Hematopoietic multipotent progenitor cell treated with erythropoietin and hydrocortisone succinate and interleukin-3 and kit ligand, for 15 days (in vitro differentiated cells): ENCODE measurements at regions not wholly inside any gene's neighbourhood (a gene's known extent, or its start where the extent isn't known, plus 50 kb on each side); places are given as distances from the start of the nearest gene placed in this dataset.
"Not testable (repeated sequence)": the region's sequence is repeated elsewhere in the genome, so short reads cannot be mapped to it uniquely, and the experiment has no call there.

Source experiments
- DNase-seq: peaks from one replicate; pipeline ENCODE4 v3.0.0-alpha.2; 2015; ENCODE audit warnings: low spot score

DNA sequence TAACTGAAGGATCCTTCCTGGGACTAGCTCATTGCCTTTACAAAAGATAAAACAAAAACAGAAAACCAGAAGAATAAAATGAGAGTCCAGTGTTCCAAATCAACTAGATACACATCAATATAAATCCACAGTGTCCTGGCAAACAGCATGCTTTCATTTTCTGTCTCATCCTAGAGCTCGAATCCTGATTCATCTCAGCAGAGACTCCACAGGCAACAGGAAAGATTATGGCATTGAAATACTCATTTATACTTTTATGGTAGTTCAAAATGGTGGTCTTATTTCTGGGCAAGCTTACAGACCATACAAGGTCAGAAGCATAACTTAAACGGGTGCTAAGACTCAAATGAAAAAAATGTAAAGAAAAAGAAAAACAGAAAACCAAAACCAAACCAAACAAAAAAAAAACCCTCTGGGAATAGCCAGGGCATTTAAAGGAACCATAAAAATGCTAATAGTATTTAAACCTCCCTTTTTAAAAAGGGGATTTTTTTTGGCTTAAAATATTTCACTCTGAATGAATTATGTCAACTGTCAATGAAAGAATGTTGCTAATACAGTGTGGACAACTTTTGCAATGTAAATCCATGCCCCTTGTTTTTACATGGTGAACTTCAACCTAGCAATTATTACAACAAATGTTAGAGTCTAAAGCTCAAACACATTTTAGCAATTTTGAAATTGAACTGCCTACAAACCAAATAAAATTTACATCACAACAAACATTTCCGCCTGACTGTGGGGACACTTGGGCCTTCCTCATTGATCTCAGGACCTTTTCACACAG is 57.9 kb downstream of the GPR101 start:
- no peak for DNase-seq

- DNase-seq: no peak
Observed at GRCh38 chrX:136967966-136968365, 65.8 kb downstream of the GPR101 start.

GRCh38 chrX:136963973-136964372 is 69.8 kb downstream of the GPR101 start:
- DNase-seq: no peak

GRCh38 chrX:136961594-136962135 is 72.1 kb downstream of the GPR101 start:
- no peak for DNase-seq

GRCh38 chrX:136954930-136955329 is 74.4 kb upstream of the RBMX start:
- DNase-seq: peak; percentile 2

- DNase-seq: peak; percentile 33
Observed at GRCh38 chrX:136953867-136954787, 73.6 kb upstream of the RBMX start.

- DNase-seq: no peak
Observed at GRCh38 chrX:136950211-136950610, 69.7 kb upstream of the RBMX start.

GRCh38 chrX:136941396-136942337 is 61.1 kb upstream of the RBMX start:
- no peak for DNase-seq

GRCh38 chrX:136936183-136936549 is 55.6 kb upstream of the RBMX start:
- DNase-seq: no peak

DNA sequence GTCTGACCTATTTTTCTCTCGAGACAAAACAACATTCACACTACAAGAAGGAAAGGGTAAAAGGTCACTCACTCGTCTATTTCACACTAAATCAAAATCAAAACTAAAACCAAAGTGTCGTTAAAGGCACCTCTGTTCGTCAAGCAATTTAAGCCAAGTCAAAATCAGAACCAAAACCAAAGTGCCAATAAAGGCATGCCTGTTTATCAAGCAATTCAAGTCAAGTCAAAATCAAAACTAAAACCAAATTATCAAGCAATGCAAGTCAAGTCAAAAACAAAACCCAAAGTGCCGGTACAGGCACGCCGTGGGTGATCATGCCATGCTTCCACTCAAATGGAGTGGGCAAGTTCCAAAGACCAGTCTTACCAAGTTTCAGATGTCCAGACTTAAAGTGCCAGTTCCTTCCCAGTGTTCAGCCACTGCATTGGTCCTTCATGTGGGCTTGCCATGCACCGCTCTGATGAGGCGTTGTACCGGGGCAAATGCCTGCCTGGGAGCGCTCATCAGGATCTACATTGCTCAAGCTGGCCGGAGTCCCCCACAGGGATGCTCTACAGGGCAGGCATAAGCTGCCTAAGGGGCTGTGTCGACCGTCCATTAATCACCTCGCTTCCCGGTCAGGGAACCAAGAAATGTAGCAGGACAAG is 55.1 kb upstream of the RBMX start:
- DNase-seq: not testable (repeated sequence)

GRCh38 chrX:136934652-136935051 is 54.1 kb upstream of the RBMX start:
- not testable (repeated sequence) for DNase-seq

GRCh38 chrX:136933611-136934145 is 53.2 kb upstream of the RBMX start:
- no peak for DNase-seq

DNA sequence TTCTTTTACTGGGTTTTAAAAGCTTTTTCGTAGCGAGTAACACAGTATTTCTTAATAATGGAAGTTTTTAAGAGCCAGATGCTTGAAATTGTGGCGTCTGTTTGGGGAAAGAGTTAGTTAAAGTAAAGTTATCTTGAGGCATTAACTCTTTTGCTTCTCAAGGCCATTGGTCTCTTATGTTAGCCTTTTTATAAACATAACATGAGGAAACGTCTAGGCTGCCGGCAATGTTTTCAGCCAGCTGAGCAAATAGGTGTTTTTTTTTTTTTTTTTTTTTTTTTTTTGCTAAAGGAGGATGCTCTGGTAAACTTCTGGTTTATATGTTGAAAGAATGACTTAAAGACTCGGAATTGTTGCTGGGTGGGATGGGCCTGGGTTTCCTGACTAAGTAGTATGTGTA is 51.1 kb upstream of the RBMX start:
- DNase-seq: no peak
